ENCODE measurements at regions not wholly inside any gene's neighbourhood (a gene's known extent, or its start where the extent isn't known, plus 50 kb on each side); places are given as distances from the start of the nearest gene placed in this dataset.

- DNase-seq (ENCODE audit: insufficient read length, low spot score): peak; percentile 75
- peak; percentile 69 for FAIRE-seq
Measured at GRCh38 chr2:66839551-66840320, 404.8 kb downstream of the MEIS1 start.

- DNase-seq (ENCODE audit: insufficient read length, low spot score) (no peak), FAIRE-seq (no peak)
Measured at GRCh38 chr2:66840321-66841002, 405.5 kb downstream of the MEIS1 start.

DNA sequence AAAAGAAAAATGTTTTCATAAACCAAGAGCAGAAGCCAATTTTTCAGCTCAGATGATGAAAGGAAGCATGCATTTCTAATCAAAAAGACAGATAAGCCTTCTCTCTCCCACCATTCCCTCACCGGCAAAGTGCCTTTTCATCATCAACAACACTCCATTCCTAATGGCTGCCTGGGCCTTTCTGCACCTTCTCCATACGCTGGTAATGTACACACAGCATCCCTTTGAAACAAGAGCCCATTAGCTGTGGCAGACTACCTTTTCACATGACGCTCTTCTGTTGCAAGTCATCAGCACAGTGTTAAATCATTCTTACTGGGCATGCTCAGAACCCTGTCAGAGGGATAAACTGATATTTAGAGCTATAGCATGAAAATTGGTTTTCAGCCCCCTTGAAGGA lies 408.9 kb downstream of the MEIS1 start:
- FAIRE-seq (no peak), DNase-seq (ENCODE audit: insufficient read length, low spot score) (no peak)

- peak; percentile 20 for FAIRE-seq
- DNase-seq (ENCODE audit: insufficient read length, low spot score): peak; percentile 41
Measured at GRCh38 chr2:66845307-66845706, 410.4 kb downstream of the MEIS1 start.

DNA sequence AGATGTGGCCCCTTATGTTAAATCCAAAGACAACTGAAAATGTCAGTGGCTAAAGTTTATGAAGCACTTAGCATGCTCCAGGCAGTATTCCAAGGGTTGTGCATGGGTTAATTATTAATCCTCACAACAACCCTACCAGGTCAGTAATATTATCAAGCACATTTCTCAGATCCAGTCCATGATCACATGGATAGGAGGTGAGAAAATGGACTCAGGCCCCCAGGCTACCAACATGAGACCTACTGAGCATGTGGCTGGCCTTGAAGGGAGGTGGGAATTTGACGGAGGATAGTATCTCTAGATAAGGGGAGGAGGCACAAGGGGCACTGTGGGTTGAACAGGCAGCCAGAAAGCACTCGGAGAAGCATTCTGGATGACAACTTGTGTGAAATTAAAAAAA lies 412.0 kb downstream of the MEIS1 start:
- DNase-seq (ENCODE audit: insufficient read length, low spot score): no peak
- no peak for FAIRE-seq

GRCh38 chr2:66849153-66849755 lies 414.3 kb downstream of the MEIS1 start:
- FAIRE-seq: no peak
- DNase-seq (ENCODE audit: insufficient read length, low spot score): no peak

GRCh38 chr2:66850376-66850775 lies 415.5 kb downstream of the MEIS1 start:
- no peak for DNase-seq (ENCODE audit: insufficient read length, low spot score)
- FAIRE-seq: no peak

- FAIRE-seq: no peak
Measured at GRCh38 chr2:66851449-66851872, 416.5 kb downstream of the MEIS1 start.

DNA sequence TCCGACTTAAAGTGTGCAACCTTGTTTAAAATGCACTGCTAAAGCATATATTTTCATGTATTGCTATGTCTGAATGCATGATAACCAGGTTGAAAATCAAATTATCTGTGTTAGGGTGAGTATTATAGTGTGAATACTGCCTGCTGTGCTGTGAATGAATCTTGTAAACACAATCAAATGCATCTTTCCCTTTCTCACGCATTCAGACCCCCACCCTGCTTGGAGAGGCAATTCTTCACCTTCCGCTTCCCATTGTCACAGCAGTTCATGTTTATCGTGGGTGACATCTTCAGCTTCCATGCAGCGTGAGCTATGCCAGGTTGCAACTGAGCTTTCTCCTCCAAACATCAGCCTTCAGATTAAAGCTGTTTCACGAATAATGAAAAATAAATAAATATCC lies 418.0 kb downstream of the MEIS1 start:
- FAIRE-seq (peak; percentile 33), DNase-seq (ENCODE audit: insufficient read length, low spot score) (no peak)

More at GRCh38 chr2:66851449-66851872, 416.5 kb downstream of the MEIS1 start:
- DNase-seq (ENCODE audit: insufficient read length, low spot score): no peak

DNA sequence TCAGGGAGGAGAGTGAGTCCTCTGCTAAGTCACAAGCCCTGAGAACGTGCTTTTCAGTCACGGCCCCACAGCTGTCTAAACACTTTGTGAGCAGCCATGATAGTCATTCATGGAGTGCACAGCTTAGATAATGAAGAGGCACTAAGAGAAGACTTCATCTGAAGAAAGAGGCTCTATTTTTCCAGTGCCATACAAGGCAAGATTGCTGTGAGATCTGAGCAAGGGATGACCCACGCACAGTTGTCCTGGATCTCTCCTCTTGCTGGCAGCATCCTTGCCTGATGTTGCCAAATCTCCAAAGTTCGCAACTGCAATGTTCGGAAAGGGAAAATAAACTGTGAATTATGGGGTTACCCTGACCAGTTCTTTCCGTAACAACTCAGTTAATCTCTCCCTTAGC lies 418.7 kb downstream of the MEIS1 start:
- FAIRE-seq (no peak), DNase-seq (ENCODE audit: insufficient read length, low spot score) (no peak)

DNA sequence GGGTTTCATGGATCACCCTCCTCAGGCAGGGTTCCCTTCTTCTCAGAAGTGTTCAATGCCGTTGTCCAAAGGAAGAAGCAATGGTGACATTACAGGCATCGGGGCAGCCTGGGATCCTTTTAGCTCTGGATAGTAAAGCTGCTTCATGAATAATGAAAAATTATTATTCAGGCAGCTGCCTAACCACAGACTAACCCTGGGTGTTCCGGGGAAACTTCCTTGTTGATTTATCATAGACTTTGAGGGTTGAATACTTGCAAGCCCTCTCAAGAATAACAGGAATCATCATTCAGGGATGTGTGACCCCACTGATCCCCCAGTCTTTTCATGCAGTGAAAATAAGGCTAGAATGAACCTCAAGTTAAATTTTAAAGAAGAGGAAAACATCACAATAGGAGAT lies 419.4 kb downstream of the MEIS1 start:
- FAIRE-seq (no peak), DNase-seq (ENCODE audit: insufficient read length, low spot score) (no peak)

DNA sequence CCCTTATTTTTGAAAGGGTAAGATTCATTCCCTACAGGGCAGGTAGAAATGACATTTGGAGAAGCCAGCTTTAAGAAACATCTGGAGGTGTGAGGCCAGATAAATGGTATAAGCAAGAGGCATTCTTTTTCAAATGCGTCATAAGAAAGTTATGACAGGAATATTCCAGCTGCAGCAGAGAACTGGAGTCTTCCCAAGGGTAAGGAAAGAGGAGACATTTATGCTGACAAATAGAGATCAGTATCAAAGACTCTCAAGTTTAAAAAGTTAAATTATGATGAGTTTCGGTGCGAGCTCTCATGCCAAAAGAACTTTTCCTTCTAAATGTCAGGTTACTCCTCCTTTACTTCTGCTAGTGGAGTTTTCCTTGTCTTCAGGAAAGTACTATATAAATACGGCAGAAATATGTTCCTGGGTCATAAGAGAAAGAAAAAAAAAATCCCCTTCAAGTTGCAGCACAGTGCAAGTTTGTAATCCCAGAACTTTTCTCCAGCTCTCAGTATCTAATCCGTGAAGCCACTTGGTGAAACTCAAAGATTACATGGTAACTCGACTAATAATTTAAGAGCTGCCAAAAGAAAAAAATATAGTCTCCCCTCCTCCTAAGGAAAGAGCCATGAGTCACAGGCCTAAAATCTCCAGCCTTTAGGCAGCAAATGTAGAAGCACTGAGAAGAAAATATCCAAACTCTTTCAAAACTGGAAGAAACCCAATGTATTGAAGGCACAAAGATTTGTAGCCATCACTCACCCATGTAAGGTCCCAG lies 428.1 kb downstream of the MEIS1 start:
- peak; percentile 51 for FAIRE-seq
- peak; percentile 59 for DNase-seq (ENCODE audit: insufficient read length, low spot score)

GRCh38 chr2:66865161-66865560 lies 430.2 kb downstream of the MEIS1 start:
- no peak for FAIRE-seq
- DNase-seq (ENCODE audit: insufficient read length, low spot score): no peak

GRCh38 chr2:66866331-66867062 lies 431.6 kb downstream of the MEIS1 start:
- FAIRE-seq: peak; percentile 31

GRCh38 chr2:66867063-66867441 lies 432.1 kb downstream of the MEIS1 start:
- no peak for FAIRE-seq
- no peak for DNase-seq (ENCODE audit: insufficient read length, low spot score)

More at GRCh38 chr2:66866331-66867062, 431.6 kb downstream of the MEIS1 start:
- DNase-seq (ENCODE audit: insufficient read length, low spot score): no peak

DNA sequence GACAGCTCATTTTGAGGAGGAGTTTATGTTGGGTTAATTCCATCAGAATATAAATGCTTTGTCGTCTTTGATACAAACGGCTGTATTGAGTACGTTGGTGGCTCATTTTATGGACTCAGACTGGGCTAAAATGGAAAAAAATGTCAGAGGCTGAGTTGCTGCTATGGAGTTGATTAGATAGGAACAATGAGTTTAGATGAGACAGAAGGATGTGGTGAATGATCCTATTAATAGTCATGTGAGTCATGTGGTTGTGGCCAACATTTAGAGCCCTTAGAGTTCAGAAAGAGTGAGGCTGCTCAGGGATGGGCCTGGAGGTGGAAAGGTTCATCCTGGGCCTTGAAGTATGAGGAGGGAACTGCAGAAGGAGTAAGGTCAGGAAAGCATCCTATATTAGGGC lies 434.2 kb downstream of the MEIS1 start:
- DNase-seq (ENCODE audit: insufficient read length, low spot score): no peak
- FAIRE-seq: peak; percentile 9

DNA sequence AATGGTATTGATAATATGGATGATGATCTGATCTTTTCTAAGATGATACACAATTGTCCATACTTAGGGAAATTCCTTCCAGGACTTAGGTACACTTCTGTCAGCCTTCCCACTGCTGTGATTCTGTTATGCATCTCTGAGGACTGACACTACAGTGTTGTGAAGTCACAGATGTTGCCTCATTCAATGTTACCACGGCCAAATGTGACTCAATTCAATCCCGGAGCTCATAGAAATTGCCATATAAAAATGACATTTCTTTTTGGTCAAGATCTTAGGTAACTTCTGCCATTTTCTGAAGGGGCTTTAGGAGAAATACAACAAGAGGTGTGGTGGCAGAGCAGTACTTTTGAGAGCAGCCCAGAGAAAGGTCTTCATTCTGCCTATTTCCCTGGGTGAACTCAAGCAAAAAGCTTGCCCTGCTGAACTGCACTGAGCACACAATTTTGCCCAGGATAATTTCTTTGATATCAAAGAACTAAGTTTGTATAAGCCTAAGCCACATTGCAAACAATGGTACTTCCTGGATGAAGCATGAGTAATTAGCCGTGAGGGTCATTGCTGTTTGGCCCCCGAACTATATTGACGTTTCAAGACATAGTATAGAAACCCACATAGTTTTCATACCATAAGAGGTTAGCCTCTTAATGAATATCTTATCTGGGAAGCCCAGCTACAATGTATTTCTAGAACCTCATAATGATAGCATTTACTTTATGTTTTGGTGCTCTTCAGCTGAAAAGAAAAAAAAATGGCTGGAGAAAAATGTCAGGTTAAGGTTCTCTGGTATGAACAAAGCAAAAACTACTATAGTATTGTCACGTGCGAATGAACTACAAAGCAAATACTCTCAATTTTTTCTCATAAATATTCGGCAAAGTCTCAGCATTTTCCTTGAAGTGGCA lies 437.4 kb downstream of the MEIS1 start:
- no peak for FAIRE-seq
- no peak for DNase-seq (ENCODE audit: insufficient read length, low spot score)

- DNase-seq (ENCODE audit: insufficient read length, low spot score): no peak
- no peak for FAIRE-seq
Measured at GRCh38 chr2:66872986-66873754, 438.2 kb downstream of the MEIS1 start.

DNA sequence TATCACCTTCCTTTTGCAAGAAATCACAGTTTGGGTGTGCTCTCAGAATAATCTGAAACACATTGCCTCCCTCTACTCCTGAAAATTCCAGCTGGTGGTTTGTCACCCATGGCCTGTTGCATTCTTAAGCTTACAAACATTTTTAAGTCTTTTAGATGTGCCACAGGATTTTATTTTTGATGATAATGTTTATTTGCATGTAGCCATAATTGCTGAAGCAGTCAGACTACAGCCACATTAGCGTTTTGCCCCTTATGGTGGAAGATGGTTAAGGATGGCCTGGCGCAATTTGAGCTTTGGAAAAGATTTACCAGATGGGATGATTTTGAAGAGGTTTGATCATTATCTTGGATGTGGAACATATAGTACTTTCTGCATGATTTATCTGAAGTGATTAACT lies 439.5 kb downstream of the MEIS1 start:
- no peak for DNase-seq (ENCODE audit: insufficient read length, low spot score)
- FAIRE-seq: no peak
